IMR-90 (cell line): ENCODE measurements at regions not wholly inside any gene's neighbourhood (a gene's known extent, or its start where the extent isn't known, plus 50 kb on each side); places are given as distances from the start of the nearest gene placed in this dataset.

Experiments used
- ATAC-seq: fragments of 200-7000 bp; cut with Tn5 transposase; 2 replicates; pipeline ENCODE4 v1.9.1; 2020; ENCODE audit warnings: low read depth, mild to moderate bottlenecking, moderate library complexity
- BruUV-seq: library from RNA; stranded (reverse); fragments of 400-500 nt; replicated peaks from 2 replicates; lab custom pipeline; 2021; lab: Mats Ljungman, UMichigan
- CTCF ChIA-PET: fragments of 300-600 bp; formaldehyde crosslinking; extraction: SDS; loops from one replicate; lab custom pipeline; 2021; ENCODE audit warnings: antibody characterized with exemption; lab: Yijun Ruan, JAX
- POLR2A ChIA-PET: fragments of 300-600 bp; sonication (Branson Sonifier 250); formaldehyde crosslinking; loops from one replicate; lab custom pipeline; 2022; ENCODE audit warnings: antibody characterized with exemption; ENCODE audit not compliant: unreplicated experiment; lab: Charles Lee
- DNase-seq: peaks from one replicate; pipeline ENCODE4 v3.0.0; 2013
- H2AFZ ChIP-seq: replicated peaks from 2 replicates; pipeline ENCODE3; 2013; ENCODE audit warnings: low read length, mild to moderate bottlenecking; ENCODE audit not compliant: poor library complexity
- H2AK5ac ChIP-seq: 2 replicates; pipeline ENCODE4 v1.6.1; 2013; ENCODE audit warnings: low read depth, low read length, inconsistent platforms
- H2AK9ac ChIP-seq: replicated peaks from 2 replicates; pipeline ENCODE3; 2013; ENCODE audit warnings: mild to moderate bottlenecking, low read depth, low read length, moderate library complexity; ENCODE audit not compliant: poor library complexity
- H2BK120ac ChIP-seq: 2 replicates; pipeline ENCODE4 v1.6.1; 2013; ENCODE audit warnings: low read depth, low read length, inconsistent platforms
- H2BK15ac ChIP-seq: 3 replicates; pipeline ENCODE4 v1.6.1; 2013; ENCODE audit warnings: low read depth, low read length, inconsistent platforms
- H2BK20ac ChIP-seq: 2 replicates; pipeline ENCODE4 v1.6.1; 2013; ENCODE audit warnings: low read depth, mild to moderate bottlenecking, inconsistent platforms, low read length, moderate library complexity
- H2BK5ac ChIP-seq: 2 replicates; pipeline ENCODE4 v1.6.1; 2013; ENCODE audit warnings: mild to moderate bottlenecking, low read depth, low read length, inconsistent platforms; ENCODE audit not compliant: poor library complexity, severe bottlenecking
- H3K14ac ChIP-seq: replicated peaks from 2 replicates; pipeline ENCODE4 v1.6.1; 2013; ENCODE audit warnings: low read depth, low read length, inconsistent platforms
- H3K18ac ChIP-seq: 2 replicates; pipeline ENCODE4 v1.6.1; 2013; ENCODE audit warnings: low read depth, low read length, control low read depth
- H3K23ac ChIP-seq: 2 replicates; pipeline ENCODE4 v1.6.1; 2013; ENCODE audit warnings: low read depth, low read length, inconsistent platforms
- H3K27ac ChIP-seq: 2 replicates; pipeline ENCODE4 v1.5.1; 2013; ENCODE audit warnings: mild to moderate bottlenecking, control low read depth, low read length; ENCODE audit not compliant: insufficient read depth
- H3K27me3 ChIP-seq: 2 replicates; pipeline ENCODE4 v1.6.1; 2013; ENCODE audit warnings: low read length; ENCODE audit not compliant: control insufficient read depth, insufficient read depth
- H3K36me3 ChIP-seq: 2 replicates; pipeline ENCODE4 v1.6.1; 2013; ENCODE audit warnings: low read length, mixed read lengths; ENCODE audit not compliant: control insufficient read depth, insufficient read depth
- H3K4ac ChIP-seq: 2 replicates; pipeline ENCODE4 v1.6.1; 2013; ENCODE audit warnings: low read depth, low read length, inconsistent platforms
- H3K4me1 ChIP-seq: 2 replicates; pipeline ENCODE4 v1.6.1; 2013; ENCODE audit warnings: low read length, mixed read lengths; ENCODE audit not compliant: control insufficient read depth, insufficient read depth
- H3K4me2 ChIP-seq: 2 replicates; pipeline ENCODE4 v1.6.1; 2013; ENCODE audit warnings: low read depth, mild to moderate bottlenecking, control low read depth, low read length, moderate library complexity
- H3K4me3 ChIP-seq: 2 replicates; pipeline ENCODE4 v1.5.1; 2013; ENCODE audit warnings: low read depth, mild to moderate bottlenecking, control low read depth, low read length, moderate library complexity; ENCODE audit not compliant: insufficient read depth
- H3K56ac ChIP-seq: 2 replicates; pipeline ENCODE4 v1.6.1; 2013; ENCODE audit warnings: low read length, inconsistent platforms; ENCODE audit not compliant: insufficient read depth; ENCODE audit errors: extremely low read depth
- H3K79me1 ChIP-seq, 2 experiments: 2 replicates each; pipeline ENCODE4 v1.6.1; 2013; ENCODE audit warnings: low read length in 2 of 2, inconsistent platforms in 1 of 2, low read depth in 1 of 2
- H3K9ac ChIP-seq: 2 replicates; pipeline ENCODE4 v1.6.1; 2013; ENCODE audit warnings: low read depth, low read length, control low read depth
- H3K9me1 ChIP-seq: 2 replicates; pipeline ENCODE4 v1.6.1; 2013; ENCODE audit warnings: low read length, inconsistent platforms; ENCODE audit not compliant: insufficient read depth
- H3K9me3 ChIP-seq: 2 replicates; pipeline ENCODE4 v1.6.1; 2013; ENCODE audit warnings: low read length; ENCODE audit not compliant: control insufficient read depth, insufficient read depth
- H4K20me1 ChIP-seq: 2 replicates; pipeline ENCODE4 v1.6.1; 2013; ENCODE audit warnings: low read length, inconsistent platforms; ENCODE audit not compliant: insufficient read depth
- H4K5ac ChIP-seq: 2 replicates; pipeline ENCODE4 v1.6.1; 2013; ENCODE audit warnings: mild to moderate bottlenecking, low read depth, low read length, control low read depth
- H4K8ac ChIP-seq, 2 experiments: 2 replicates each; pipeline ENCODE4 v1.6.1; 2013; ENCODE audit warnings: low read depth in 2 of 2, low read length in 2 of 2, control low read depth in 1 of 2, inconsistent platforms in 1 of 2
- H4K91ac ChIP-seq: 2 replicates; pipeline ENCODE4 v1.6.1; 2013; ENCODE audit warnings: low read depth, low read length, inconsistent platforms; ENCODE audit not compliant: insufficient read depth
- BHLHE40 ChIP-seq: fragments of 150-350 bp; IDR thresholded peaks from 2 replicates; pipeline ENCODE4 v1.6.1; 2016; ENCODE audit warnings: mild to moderate bottlenecking, low read depth, low read length
- CEBPB ChIP-seq: IDR thresholded peaks from 2 replicates; pipeline ENCODE4 v1.6.1; 2012; ENCODE audit warnings: low read depth, low read length, improper control_type of control experiment
- CTCF ChIP-seq: conservative IDR thresholded peaks from 2 replicates; pipeline ENCODE4 v1.5.1; 2012; ENCODE audit warnings: mild to moderate bottlenecking, low read depth, low read length, improper control_type of control experiment
- ELK1 ChIP-seq: fragments of 150-350 bp; IDR thresholded peaks from 2 replicates; pipeline ENCODE4 v1.6.1; 2016; ENCODE audit warnings: low read depth, mild to moderate bottlenecking, low read length, moderate library complexity, borderline replicate concordance
- MXI1 ChIP-seq: IDR thresholded peaks from 2 replicates; pipeline ENCODE4 v1.6.1; 2012; ENCODE audit warnings: low read depth, mild to moderate bottlenecking, low read length, moderate library complexity, borderline replicate concordance
- RAD21 ChIP-seq: IDR thresholded peaks from 2 replicates; pipeline ENCODE4 v1.6.1; 2012; ENCODE audit warnings: low read length, improper control_type of control experiment
- RCOR1 ChIP-seq: IDR thresholded peaks from 2 replicates; pipeline ENCODE4 v1.6.1; 2012; ENCODE audit warnings: mild to moderate bottlenecking, low read length, improper control_type of control experiment; ENCODE audit not compliant: insufficient replicate concordance
- RFX5 ChIP-seq: IDR thresholded peaks from 2 replicates; pipeline ENCODE4 v1.8.0; 2012; ENCODE audit warnings: low read depth, mild to moderate bottlenecking, low read length, moderate library complexity
- SMC3 ChIP-seq: fragments of 150-350 bp; IDR thresholded peaks from 2 replicates; pipeline ENCODE4 v1.6.1; 2016; ENCODE audit warnings: low read depth, mild to moderate bottlenecking, antibody characterized with exemption, low read length, moderate library complexity
- WGBS, 2 experiments: methylation state at CpG; one replicate each; pipeline versions ENCODE4 v1.1.5 to v1.1.7; 2013; ENCODE audit warnings: missing lambda C conversion rate in 2 of 2; ENCODE audit not compliant: insufficient read length in 1 of 2; ENCODE audit errors: extremely low coverage in 2 of 2; 5-methylcytosine and 5-hydroxymethylcytosine counted together
- dilution Hi-C: fragments of 300-500 bp; cut with HindIII; formaldehyde crosslinking; loops from one replicate; pipeline ENCODE4 v1.14.3; 2018; ENCODE audit warnings: low sequenced_read_pairs; ENCODE audit not compliant: unreplicated experiment
- in situ Hi-C: fragments of 300-500 bp; cut with MboI; formaldehyde crosslinking; loops from 3 replicates; pipeline ENCODE4 v1.14.3; 2019; ENCODE audit warnings: low sequenced_read_pairs, inconsistent platforms, mixed read lengths
- intact Hi-C: fragments of 100-400 bp; cut with micrococcal nuclease; formaldehyde crosslinking; loops from 2 replicates; pipeline ENCODE4 v1.10.0; 2022

- Histone ChIP-seq H2AFZ (no peak overlapping the region), H4K5ac (no peak overlapping the region), H2BK20ac (no peak overlapping the region), H4K91ac (no peak overlapping the region), H3K14ac (no peak overlapping the region), H3K4me1 (no peaks in the 10 kb centered on the region), H3K9me3 (no peaks in the 10 kb centered on the region), H3K56ac (no peak overlapping the region), H3K23ac (no peak overlapping the region), H3K4me2 (no peak overlapping the region), H3K4ac (no peak overlapping the region), H3K79me1 (no peaks in the 10 kb centered on the region), H3K18ac (no peak overlapping the region), H2AK5ac (no peak overlapping the region), H3K27me3 (no peaks in the 10 kb centered on the region), H2BK120ac (no peak overlapping the region), H2AK9ac (no peak overlapping the region), H4K8ac (no peak overlapping the region), H3K27ac (no peak overlapping the region), H2BK15ac (no peak overlapping the region), H4K20me1 (no peaks in the 10 kb centered on the region), H3K36me3 (no peaks in the 10 kb centered on the region), H3K4me3 (no peak overlapping the region), H2BK5ac (no peak overlapping the region), H3K9ac (no peak overlapping the region), H3K9me1 (no peaks in the 10 kb centered on the region)
- DNase-seq = no peak
- no peak for TF ChIP-seq SMC3
- TF ChIP-seq RFX5 = no peak
- no peak for TF ChIP-seq BHLHE40
- no peak for TF ChIP-seq RAD21
- TF ChIP-seq RCOR1 = no peak
- no peak for TF ChIP-seq CTCF
- TF ChIP-seq CEBPB = no peak
- no peak for TF ChIP-seq MXI1
- no peak for TF ChIP-seq ELK1
- ATAC-seq = no peak
- in situ Hi-C loops (no loop called here), dilution Hi-C loops (no loop called here), intact Hi-C loops (loop anchor here (2.0 kb wide), 1 partner anchor 19 kb away; no protein-coding TSS in a partner anchor)
- ChIA-PET POLR2A (no interaction called here), CTCF (no interaction called here)
- WGBS, 2 experiments = 33% methylated on average over 1 of the region's 6 CpGs; no CpG with 5 or more reads in 1 of the 2 experiments
- no TSS peak for BruUV-seq
Observed at GRCh38 chr9:32879335-32879734, 96.0 kb downstream of the TMEM215 start.
